Gastroesophageal sphincter (tissue), 3 donors: ENCODE measurements at regions not wholly inside any gene's neighbourhood (a gene's known extent, or its start where the extent isn't known, plus 50 kb on each side); places are given as distances from the start of the nearest gene placed in this dataset.

Source experiments
- POLR2A ChIP-seq, 2 donors: fragments of 450-650 bp; IDR thresholded peaks; one replicate each; pipeline ENCODE4 v1.6.1; 2017; ENCODE audit warnings: antibody characterized with exemption in 2 of 2, mild to moderate bottlenecking in 2 of 2, moderate library complexity in 1 of 2
- POLR2AphosphoS5 ChIP-seq: sonication (generic); formaldehyde crosslinking; IDR thresholded peaks from one replicate; pipeline ENCODE4 v1.6.1; 2017; ENCODE audit warnings: antibody characterized with exemption
- TF ChIP-seq, protein P1 (sequence below), 4 experiments: fragments of 200-600 bp in 2 of 4; fragments of 450-650 bp in 2 of 4; sonication (generic) in 1 of 4; IDR thresholded peaks; one replicate each; pipeline ENCODE4 v1.5.1; 2017 to 2019; ENCODE audit warnings: antibody characterized with exemption in 4 of 4, mild to moderate bottlenecking in 2 of 4, moderate library complexity in 2 of 4

DNA sequence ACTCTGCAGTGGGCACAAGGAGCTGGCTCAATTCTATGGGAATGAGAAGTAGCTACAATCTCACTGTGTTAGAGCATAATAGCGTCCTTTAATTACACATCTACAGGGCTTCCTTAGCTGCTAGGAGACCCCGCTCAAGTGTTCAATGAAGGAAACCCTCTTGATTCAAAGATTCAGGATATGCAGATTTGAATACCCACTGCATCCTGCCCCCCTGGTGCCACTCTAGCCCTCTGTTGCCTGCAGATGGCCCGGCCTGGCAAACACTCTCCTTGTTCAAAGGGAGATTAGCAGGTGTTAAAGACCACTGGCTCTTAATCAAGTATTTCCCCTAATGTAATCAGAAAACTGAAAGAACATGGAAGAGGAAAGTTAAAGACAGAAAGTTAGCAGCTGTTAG, 356.6 kb downstream of the VGLL3 start:
- TF ChIP-seq, protein P1, sequence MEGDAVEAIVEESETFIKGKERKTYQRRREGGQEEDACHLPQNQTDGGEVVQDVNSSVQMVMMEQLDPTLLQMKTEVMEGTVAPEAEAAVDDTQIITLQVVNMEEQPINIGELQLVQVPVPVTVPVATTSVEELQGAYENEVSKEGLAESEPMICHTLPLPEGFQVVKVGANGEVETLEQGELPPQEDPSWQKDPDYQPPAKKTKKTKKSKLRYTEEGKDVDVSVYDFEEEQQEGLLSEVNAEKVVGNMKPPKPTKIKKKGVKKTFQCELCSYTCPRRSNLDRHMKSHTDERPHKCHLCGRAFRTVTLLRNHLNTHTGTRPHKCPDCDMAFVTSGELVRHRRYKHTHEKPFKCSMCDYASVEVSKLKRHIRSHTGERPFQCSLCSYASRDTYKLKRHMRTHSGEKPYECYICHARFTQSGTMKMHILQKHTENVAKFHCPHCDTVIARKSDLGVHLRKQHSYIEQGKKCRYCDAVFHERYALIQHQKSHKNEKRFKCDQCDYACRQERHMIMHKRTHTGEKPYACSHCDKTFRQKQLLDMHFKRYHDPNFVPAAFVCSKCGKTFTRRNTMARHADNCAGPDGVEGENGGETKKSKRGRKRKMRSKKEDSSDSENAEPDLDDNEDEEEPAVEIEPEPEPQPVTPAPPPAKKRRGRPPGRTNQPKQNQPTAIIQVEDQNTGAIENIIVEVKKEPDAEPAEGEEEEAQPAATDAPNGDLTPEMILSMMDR (IDR thresholded peaks at IDR 0.05): no peak
- no peak for TF ChIP-seq POLR2AphosphoS5
- no peak for TF ChIP-seq POLR2A (IDR thresholded peaks at IDR 0.05)
